ENCODE measurements at regions not wholly inside any gene's neighbourhood (a gene's known extent, or its start where the extent isn't known, plus 50 kb on each side); places are given as distances from the start of the nearest gene placed in this dataset.

- TF ChIP-seq CTCF (IDR thresholded peaks at IDR 0.05) (peak in 1 of 7 experiments; percentile 15), POLR2A (IDR thresholded peaks at IDR 0.05) (no peak), EP300 (IDR thresholded peaks at IDR 0.05) (no peak)
Measured at GRCh38 chr1:177333936-177334595, 163.3 kb downstream of the BRINP2 start.
